Astrocyte of the hippocampus (primary cell): ENCODE measurements at regions not wholly inside any gene's neighbourhood (a gene's known extent, or its start where the extent isn't known, plus 50 kb on each side); places are given as distances from the start of the nearest gene placed in this dataset.
"Not testable (repeated sequence)": the region's sequence is repeated elsewhere in the genome, so short reads cannot be mapped to it uniquely, and the experiment has no call there.

Source experiments
- DNase-seq: peaks from one replicate; pipeline ENCODE4 v3.0.0; 2011; ENCODE audit warnings: low read depth, low spot score

DNA sequence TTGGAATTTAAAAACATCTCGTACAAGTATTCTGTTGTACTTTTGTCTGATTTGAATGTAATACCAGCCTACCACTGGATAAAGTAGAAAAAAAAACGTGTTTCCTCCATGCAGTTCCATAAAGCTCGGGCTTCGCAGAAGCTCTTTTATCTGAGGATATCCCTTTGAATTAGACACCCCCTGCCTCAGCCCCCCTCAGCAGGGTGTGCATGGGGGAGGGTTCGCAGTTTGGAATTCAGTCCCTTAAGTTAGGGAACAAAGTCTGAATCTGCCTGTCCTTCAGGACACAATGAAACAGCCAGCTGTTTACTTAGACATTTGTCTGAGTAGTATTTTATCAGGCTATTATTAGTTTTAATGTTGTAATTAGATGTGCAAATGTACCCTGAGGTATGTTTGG lies 234.0 kb upstream of the CAND1 start:
- no peak for DNase-seq

DNA sequence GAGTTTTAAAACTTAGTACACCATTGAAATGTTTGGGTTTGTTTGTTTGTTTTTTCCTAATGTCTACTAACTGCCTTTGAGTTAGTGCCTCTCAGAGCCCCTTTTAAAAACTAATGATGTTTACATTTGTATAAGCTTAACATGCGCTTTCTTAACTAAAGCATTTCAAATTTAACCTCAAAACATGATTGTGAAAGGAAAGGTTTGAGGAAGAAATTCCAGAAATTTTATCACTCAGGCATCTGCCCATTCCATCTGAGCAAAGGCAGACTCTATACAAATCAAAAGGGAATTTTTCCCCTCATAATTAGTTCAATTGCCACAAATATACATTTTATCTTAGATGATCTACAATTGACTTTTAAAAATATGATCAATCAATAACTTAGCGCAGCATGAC lies 230.7 kb upstream of the CAND1 start:
- no peak for DNase-seq

DNA sequence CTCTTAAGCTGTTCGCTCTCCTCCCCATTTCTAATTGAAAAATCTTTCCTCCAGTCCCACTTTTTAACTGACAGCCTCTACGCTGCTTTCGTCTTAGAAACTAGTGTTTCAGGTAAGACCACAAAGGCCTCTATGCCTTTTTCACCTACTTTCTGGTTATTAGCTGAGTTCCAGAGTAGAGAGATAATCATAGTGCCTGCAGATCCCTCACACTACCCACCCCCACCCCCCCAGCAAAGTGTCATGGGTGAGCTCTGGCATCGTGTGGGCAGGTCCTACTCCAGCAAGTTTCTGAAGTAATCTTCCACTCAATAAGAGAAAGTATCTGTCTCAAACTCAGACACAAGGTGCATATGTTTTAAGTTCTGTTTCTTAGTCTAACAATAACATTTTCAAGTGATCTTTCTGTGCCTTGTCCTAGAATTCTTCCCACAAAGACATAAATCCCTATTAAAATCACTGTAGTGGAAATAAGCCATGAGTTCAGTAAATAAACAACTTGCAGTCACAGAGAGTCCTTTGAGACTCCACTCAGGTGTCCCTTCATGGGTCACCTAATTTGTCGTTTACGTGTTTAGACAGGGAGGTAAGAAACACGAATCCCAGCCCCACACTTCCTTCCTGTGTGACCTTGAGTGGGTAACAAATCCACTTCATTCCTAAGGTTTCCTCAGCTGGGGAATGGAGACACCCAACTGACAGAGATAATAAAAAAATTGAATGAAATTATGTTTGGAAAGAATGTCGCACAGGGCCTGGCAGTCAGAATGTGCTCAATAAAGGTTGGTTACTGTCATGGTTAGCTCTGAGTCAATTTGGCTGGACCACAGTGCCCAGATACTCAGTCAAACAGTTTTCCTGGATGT lies 228.9 kb upstream of the CAND1 start:
- no peak for DNase-seq

DNA sequence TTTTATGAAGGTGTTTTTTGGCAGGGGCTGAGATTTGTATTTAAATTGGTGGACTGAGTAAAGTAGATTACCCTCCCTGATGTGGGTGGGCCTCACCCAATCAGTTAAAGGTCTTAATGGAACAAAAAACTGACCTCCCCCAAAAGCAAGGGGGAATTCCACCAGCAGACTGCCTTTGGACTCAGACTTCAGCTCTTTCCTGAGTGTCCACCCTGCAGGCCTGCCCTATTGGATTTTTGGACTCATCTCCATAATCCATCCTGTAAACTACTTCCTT lies 228.4 kb upstream of the CAND1 start:
- DNase-seq = no peak

DNA sequence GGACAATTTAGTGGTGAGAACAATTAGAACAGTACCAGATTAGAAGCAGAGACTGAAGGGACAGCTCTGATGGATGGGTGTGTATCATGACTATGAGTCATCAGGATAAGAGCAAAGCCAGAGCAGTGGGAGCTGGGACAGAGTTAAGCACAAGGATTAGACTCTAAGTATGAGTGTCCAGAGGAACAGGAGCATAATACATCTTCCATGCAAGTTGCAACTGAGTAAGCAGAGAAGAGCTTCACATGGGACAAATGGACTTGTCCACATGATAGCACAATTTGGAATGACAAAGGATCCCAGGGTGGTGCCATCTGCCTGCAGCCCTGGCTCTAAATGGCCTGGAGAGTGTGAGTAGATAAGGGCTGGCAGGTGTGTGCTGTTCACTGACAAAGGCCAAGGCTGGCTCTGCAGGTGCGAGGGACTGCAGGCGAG lies 226.4 kb upstream of the CAND1 start:
- peak; percentile 41 for DNase-seq

DNA sequence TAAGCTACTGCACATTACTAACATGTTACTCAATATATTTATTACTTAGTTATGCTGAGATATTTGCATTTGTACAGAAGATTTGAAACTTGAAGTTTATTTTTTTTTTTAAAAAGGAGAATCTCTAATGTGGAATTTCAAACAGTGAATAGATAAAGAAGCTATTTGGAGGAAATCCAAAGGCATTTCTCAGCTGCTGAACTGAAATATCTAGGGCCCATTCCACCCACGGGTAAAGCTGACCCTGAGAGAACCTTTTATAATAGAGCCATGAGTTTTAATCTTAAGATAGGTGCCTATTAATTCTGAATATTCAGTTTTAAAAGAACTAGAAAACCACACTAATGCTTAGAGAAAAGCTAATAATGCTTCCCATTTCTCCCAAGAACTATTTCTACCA lies 225.4 kb upstream of the CAND1 start:
- DNase-seq = no peak

DNA sequence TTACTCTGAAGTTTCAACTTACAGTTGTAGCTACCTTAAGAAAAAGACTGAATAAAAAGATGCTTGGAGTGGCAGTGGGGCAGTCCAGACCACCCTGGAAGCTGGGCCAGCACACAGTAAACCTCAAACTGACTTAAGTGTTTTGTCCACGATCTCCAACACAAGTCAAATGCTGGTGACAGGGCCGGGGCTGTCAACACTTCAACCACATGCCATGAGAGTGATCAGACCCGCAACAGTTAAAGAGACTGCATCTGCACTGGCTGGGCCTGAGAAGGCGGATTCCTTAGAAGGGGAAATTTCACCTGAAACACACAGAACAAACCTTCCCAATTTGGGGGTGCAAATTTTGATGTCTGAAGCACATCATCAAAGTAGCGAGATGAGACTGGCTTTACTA lies 223.5 kb upstream of the CAND1 start:
- peak; percentile 16 for DNase-seq

DNA sequence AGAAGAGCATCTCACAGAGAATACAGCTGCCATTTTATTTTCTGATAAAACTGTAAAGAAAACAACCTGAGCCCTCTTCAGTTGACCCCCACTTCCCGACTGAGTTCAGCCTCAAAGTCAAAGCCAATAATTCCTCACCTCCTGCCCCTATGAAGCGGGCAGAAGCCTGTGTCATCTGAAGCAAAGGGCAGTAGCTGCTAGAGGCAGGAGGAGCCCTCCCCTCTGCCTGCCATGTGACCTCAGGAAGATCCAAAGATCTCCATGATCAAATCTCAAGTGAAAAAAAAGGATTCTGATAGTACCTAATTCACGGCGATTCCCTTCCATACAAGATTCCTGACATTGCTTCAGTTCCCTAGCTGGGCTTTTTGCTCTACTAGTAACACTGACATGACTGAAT lies 223.1 kb upstream of the CAND1 start:
- no peak for DNase-seq

DNA sequence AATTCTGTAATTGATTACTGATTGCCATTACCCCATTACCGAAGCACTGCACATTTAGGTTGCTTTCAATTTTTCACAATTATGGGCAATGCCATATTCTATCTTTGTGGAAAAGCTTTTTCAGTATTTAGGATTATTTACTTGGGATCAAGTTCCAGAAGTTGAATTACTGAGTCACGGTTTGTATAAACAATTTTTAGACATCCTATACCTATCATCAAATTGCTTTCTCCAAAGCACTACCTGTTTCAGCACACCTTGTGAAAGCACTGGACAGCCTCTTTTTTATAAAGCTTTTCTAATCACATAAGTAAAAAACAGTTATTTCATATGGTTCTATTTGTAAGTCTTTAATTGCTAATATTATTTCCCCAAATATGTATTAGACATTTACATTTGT lies 221.5 kb upstream of the CAND1 start:
- no peak for DNase-seq

DNA sequence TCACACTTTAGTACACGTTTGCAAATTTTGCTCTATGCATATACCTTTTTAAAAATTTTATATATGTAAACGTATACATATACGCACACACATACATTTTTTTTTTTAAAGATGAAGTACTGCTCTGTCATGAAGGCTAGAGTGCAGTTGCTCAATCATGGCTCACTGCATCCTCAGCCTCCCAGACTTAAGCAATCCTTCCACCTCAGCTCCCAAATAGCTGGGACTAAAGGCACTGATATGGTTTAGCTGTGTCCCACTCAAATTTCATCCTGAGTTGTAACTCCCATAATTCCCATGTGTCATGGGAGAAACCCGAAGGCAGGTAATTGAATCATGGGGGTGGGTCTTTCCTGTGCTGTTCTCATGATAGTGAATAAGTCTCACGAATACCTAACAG lies 220.8 kb upstream of the CAND1 start:
- no peak for DNase-seq

DNA sequence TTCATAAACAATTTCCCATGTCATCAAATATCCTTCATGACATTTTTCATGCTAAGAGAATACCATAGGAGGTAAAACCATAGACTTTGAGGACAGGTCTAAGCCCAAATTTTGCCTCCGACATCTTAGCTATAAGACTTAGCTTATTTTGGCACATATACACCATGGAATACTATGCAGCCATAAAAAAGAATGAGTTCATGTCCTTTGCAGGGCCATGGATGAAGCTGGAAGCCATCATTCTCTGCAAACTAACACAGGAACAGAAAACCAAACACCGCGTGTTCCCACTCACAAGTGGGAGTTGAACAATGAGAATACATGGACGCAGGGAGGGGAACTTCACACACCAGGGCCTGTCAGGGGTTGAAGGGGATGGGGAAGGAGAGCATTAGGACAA lies 220.0 kb upstream of the CAND1 start:
- not testable (repeated sequence) for DNase-seq

DNA sequence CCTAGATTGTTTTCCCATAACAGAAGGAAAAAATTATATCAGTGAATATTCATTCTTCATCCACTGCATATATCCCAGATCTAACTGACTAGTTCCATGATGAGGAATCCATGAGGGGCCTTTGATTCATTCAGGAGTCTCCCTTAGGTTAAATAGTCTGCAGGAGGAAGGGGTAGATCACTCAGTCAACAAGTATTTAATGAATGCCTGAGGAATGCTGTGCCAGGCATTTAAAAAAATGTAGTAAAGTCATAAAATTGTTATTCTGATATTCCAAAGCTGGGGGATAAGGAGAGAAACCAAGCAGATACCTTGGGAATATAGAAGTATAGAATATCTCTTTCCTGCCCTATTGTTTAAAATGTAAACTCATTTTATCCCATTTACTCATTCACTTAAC lies 216.2 kb upstream of the CAND1 start:
- peak; percentile 49 for DNase-seq

DNA sequence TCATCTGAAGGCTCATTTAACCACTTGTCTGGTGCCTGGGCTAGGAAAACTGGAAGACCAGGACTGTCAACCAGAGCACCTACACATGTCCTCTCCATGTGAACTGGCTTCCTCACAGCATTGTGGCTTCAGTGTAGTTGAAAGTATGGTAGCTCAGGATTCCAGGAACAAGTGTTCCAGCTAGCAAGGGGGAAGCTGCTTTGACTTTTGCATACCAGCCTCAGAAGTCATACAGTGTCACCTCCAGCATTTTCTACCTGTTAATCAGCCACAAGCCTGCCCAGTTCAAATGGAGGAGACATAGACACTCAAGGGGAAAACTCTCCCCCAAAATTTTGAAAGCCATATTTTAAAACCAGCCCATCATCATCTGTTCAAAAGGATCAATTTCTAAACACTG lies 212.8 kb upstream of the CAND1 start:
- peak; percentile 7 for DNase-seq

DNA sequence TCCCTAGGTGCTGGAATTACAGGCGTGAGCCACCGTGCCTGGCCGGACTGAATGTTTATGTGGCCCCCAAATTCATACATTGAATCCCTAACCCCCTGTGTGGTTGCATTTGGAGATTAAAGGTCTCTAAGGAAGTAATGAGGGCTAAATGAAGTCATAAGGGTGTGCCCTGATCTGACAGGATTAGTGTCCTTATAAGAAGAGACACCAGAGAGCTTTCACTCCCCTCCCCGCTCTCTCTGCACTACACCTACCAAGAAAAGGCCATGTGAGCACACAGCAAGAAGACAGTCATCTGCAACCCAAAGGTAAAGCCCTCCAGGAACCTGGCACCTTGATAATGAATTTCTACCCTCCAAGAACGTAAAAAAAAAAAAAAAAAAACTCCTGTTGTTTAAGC lies 212.1 kb upstream of the CAND1 start:
- no peak for DNase-seq

DNA sequence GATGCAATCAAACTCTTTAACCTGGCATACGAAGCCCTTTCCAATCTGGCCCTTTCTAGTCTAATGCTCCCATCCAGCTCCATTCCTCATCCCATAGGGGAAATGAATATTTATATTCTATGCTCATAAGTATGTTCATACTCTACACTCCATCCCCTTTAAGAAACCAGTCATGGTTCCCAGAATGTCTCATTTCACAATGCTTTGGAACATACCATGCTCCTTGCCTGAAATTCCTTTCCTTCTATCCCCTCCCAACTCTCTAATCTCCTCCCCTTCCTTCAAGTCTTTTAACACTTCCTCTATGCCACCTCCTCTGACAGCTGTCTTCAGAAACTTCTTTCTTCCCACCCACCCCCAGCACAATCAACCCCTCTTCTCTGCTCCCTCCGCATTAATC lies 207.0 kb upstream of the CAND1 start:
- DNase-seq = no peak

DNA sequence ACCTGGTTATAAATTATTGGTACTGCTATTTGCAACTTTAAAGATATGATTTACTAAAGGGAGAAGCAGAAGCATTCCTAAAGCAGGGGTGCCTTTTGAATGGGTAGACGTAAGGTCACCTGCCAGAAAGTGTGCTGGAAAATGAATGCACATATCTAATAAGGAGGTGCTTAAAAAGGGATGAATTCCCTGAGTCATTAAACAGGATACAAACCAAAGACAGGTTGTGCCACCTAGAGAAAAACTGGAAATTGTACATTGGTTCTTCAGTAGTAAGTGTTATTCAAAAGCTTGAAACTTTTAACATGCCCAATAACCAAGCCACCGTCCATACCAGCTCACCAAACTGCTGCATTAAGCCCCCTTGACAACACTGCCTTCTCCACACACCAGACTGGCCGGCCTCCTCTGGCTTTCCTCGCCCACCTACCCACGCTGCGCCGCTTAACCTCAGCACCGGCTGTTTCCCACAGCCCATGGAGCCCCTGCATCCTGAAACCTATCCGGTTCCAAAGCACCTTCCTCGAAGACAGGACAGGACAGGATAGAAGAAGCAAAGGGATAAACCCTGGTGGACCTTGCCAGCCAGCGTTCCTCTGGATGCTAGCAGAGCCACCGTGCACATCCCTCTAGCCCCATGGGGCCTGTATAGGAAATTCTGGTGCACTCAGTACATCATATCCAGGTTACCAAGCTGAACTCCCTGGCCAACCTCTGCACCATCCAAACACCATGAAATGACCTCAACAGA lies 201.5 kb upstream of the CAND1 start:
- peak; percentile 20 for DNase-seq

DNA sequence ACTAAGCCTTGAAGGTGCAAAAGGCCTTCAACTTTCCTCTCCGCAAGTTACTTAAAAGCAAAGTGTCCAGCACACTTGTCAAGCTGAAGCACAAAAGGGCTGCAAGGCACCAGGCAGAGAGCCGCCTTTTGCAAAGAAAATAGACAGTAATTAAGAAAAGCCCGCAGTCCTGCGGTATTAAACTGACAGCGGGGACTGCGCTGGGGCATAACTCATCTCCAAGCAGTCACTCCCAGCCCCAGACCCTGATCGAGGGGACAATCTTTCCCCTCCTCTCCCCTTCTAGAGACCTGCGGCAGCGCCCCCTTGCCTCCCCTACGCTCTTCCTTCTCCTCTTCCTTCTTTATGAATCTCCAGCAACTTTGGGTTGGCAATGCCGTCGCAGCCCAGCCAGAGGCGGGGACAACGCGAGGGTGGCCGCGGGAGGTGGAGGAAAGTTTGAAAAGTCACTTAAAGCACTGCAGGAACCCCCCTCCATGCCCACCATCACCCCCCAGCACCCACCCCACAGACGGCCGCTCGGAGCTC lies 200.9 kb upstream of the CAND1 start:
- peak; percentile 53 for DNase-seq

DNA sequence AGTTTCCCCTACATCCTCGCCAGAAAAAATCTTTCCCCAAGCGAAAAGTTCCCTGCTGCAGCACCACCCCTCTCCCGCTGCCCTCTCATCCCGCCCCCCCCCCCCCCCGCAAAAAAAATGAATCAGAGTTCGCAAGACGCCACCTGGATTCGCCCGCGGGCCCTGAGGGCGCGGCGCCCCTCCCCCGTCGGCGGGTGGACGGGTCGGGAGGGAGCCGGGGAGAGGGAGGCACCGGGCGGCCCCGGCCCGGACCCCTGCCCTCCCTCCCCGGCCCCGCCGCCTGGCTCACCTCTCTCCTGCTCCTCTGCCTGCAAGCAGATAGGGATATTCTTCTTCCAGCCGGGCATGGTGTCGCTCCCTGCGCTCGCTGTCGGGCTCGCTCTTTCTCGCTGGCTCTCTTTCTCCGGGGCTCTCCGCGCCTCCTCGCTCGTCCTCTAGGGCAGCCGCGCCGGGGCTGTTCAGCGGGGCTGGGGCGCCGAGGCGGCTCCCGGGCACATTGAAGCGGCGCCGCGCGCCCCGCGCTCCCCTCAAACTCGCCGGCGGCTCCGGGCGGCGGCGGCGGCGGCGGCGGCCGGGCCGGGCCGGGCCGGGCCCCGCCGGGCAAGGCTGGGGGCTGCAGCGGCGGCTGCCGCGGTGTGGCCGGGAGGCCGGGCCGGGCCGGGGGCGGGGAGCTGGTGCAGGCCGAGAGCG lies 200.3 kb upstream of the CAND1 start:
- DNase-seq = peak; percentile 87

DNA sequence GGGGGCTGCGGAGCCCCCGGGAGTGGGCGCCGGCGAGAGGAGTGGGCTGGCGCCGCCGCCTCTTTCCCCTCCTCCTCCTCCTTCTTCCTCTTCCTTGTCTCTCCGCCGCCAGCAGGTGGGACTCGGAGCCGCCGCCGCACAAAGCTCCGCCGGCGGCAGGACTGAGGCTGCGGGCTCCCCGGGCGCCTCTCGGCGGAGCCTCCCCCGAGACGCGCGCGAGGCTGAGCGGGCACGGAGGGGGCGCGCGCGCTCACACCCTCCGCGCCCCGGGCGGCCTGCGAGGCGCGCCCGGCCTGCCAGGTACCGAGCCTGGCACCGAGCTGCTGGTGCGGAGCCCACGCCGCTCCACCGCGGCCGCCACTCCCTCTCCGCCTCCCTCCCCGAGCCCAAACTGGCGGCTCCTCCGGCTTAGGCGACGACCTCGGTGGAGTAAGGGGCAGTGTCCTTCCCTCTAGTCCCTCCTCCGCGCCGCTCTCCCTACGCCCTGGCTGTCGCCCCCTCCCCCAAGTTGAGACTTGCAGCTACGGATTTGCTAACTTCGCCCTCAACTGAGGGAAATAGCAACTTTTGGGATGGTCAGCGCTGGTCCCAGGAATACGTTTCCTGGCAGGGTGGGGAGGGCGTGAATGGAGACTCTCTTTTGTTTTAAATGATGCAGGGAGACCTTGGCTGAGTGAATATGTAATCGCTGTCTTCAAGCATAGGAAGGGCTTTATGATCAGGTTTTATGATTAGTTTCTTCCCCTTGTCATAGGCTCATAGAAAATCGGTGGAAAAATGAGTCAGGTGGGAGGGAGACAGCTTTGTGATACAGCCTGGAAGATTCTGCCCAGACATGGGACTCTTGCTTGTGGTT lies 199.5 kb upstream of the CAND1 start:
- peak; percentile 80 for DNase-seq

DNA sequence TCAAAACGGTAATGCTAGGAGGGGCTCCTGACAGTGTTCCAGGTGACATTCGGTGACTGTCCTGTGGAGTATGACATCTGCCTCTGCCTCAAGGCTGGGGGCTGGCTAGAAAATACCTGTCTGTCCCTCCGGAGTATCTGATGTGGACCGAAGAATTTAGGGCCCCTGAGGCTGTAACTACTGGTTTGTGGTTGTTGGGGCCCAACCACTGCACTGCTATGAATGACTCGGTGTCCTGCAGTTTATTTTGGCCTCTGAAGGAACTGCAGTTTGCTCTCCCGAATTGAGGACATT lies 198.9 kb upstream of the CAND1 start:
- peak; percentile 13 for DNase-seq

DNA sequence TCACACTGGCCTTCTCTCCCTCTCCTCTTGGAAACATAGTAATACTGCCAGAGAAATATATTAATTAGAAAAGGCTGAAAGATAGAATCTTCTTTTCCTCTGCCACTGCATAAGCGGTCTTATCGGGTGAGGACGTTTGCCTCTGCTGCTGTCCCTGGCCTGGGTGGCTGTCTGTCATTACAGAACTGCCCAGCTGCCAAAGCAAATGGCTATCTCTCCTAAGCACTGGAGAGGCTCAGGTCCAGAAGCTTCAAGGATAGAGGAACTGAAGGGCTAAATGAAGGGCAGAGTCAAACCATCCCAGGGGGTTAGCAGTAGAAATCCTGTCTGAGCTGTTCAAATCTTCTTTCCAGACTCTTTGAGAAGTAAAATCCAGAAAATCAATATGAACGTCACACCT lies 198.6 kb upstream of the CAND1 start:
- DNase-seq = no peak

DNA sequence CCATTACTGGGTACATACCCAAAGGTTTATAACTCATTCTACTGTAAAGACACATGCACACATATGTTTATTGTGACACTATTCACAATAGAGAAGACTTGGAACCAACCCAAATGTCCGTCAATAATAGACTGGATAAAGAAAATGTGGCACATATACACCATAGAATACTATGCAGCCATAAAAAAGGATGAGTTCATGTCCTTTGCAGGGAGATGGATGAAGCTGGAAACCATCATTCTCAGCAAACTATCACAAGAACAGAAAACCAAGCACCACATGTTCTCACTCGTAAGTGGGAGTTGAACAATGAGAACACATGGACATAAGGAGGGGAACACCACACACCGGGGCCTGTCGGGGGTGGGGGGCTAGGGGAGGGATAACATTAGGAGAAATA lies 196.9 kb upstream of the CAND1 start:
- not testable (repeated sequence) for DNase-seq
